B cell (primary cell): ENCODE measurements at regions not wholly inside any gene's neighbourhood (a gene's known extent, or its start where the extent isn't known, plus 50 kb on each side); places are given as distances from the start of the nearest gene placed in this dataset.

Experiments
- ATAC-seq: fragments of 200-7000 bp; cut with Tn5 transposase; one replicate; pipeline ENCODE4 v1.10.0; 2021; ENCODE audit warnings: low read depth, mild to moderate bottlenecking, moderate number of reproducible peaks, moderate library complexity
- CTCF ChIA-PET: fragments of 350-600 bp; sonication (Branson Sonifier 250); formaldehyde crosslinking; loops from one replicate; lab custom pipeline; 2021; ENCODE audit warnings: antibody characterized with exemption, inconsistent platforms; lab: Charles Lee
- POLR2A ChIA-PET: fragments of 350-600 bp; sonication (Branson Sonifier 250); formaldehyde crosslinking; loops from one replicate; lab custom pipeline; 2021; ENCODE audit warnings: antibody characterized with exemption; lab: Charles Lee
- DNase-seq: peaks from one replicate; pipeline ENCODE4 v3.0.0; 2013
- H2AFZ ChIP-seq: 2 replicates; pipeline ENCODE4 v1.6.1; 2012; ENCODE audit warnings: mild to moderate bottlenecking, low read depth, low read length; ENCODE audit not compliant: insufficient read depth, poor library complexity, severe bottlenecking
- H3K27ac ChIP-seq, 2 donors: 1 replicate in 1 of 2; 2 replicates in 1 of 2; pipeline ENCODE4 v1.5.1; 2012 to 2013; ENCODE audit warnings: low read length in 2 of 2, mild to moderate bottlenecking in 2 of 2, moderate library complexity in 1 of 2
- H3K27me3 ChIP-seq, 4 experiments: fragments of 200-600 bp in 1 of 4; sonication (generic) in 1 of 4; replicated peaks in 1 of 4; 1 replicate in 2 of 4; 2 replicates in 2 of 4; pipeline versions ENCODE4 v1.6.1 to v1.7.0; 2013 to 2016; ENCODE audit warnings: low read length in 3 of 4, mild to moderate bottlenecking in 2 of 4, mixed read lengths in 1 of 4, moderate library complexity in 1 of 4; ENCODE audit not compliant: insufficient read depth in 4 of 4, control insufficient read depth in 3 of 4; ENCODE audit errors: control extremely low read depth in 1 of 4
- H3K36me3 ChIP-seq, 2 experiments: replicated peaks in 1 of 2; 1 replicate in 1 of 2; 2 replicates in 1 of 2; pipeline versions ENCODE4 v1.6.1 to v1.7.1; 2013; ENCODE audit warnings: low read length in 1 of 2; ENCODE audit not compliant: insufficient read depth in 2 of 2, control insufficient read depth in 1 of 2; ENCODE audit errors: control extremely low read depth in 1 of 2, extremely low read depth in 1 of 2
- H3K4me1 ChIP-seq, 2 donors: fragments of 200-600 bp in 1 of 2; sonication (generic) in 1 of 2; 1 replicate in 1 of 2; 2 replicates in 1 of 2; pipeline versions ENCODE4 v1.5.1 to v1.6.1; 2013 to 2017; ENCODE audit warnings: low read length in 2 of 2; ENCODE audit not compliant: control insufficient read depth in 2 of 2, insufficient read depth in 2 of 2
- H3K4me2 ChIP-seq: replicated peaks from 2 replicates; pipeline ENCODE3; 2012; ENCODE audit warnings: mild to moderate bottlenecking, low read depth, low read length; ENCODE audit not compliant: poor library complexity, severe bottlenecking
- H3K4me3 ChIP-seq, 5 experiments: fragments of 200-600 bp in 1 of 5; sonication (generic) in 1 of 5; 1 replicate in 3 of 5; 2 replicates in 2 of 5; pipeline versions ENCODE4 v1.5.1 to v1.7.0; 2011 to 2016; ENCODE audit warnings: low read length in 4 of 5, mild to moderate bottlenecking in 4 of 5, low read depth in 2 of 5, control low read depth in 1 of 5, moderate library complexity in 1 of 5; ENCODE audit not compliant: insufficient read depth in 1 of 5; ENCODE audit errors: control extremely low read depth in 1 of 5, extremely low read depth in 1 of 5
- H3K79me2 ChIP-seq: fragments of 200-600 bp; sonication (generic); one replicate; pipeline ENCODE4 v1.6.0; 2016; ENCODE audit warnings: low read length; ENCODE audit not compliant: control insufficient read depth, insufficient read depth
- H3K9ac ChIP-seq: fragments of 200-600 bp; sonication (generic); 2 replicates; pipeline ENCODE4 v1.6.1; 2017; ENCODE audit warnings: mild to moderate bottlenecking, low read length, moderate library complexity
- H3K9me3 ChIP-seq, 3 donors: one replicate each; pipeline versions ENCODE4 v1.6.1 to v1.7.1; 2013; ENCODE audit warnings: low read length in 2 of 3; ENCODE audit not compliant: control insufficient read depth in 2 of 3, insufficient read depth in 1 of 3; ENCODE audit errors: control extremely low read depth in 1 of 3
- H4K20me1 ChIP-seq: 2 replicates; pipeline ENCODE4 v1.6.0; 2012; ENCODE audit warnings: mild to moderate bottlenecking, low read length; ENCODE audit not compliant: insufficient read depth, control insufficient read depth, poor library complexity, severe bottlenecking
- H3K27ac Mint-ChIP-seq: one replicate; pipeline ENCODE4 v1.8.0; 2021; ENCODE audit warnings: mixed read lengths
- H3K27me3 Mint-ChIP-seq: one replicate; pipeline ENCODE4 v1.8.0; 2021; ENCODE audit warnings: mixed read lengths
- H3K4me1 Mint-ChIP-seq: one replicate; pipeline ENCODE4 v1.8.0; 2021; ENCODE audit warnings: mixed read lengths
- H3K4me3 Mint-ChIP-seq: one replicate; pipeline ENCODE4 v1.8.0; 2021; ENCODE audit warnings: mixed read lengths
- H3K9me3 Mint-ChIP-seq: one replicate; pipeline ENCODE4 v1.8.0; 2022; ENCODE audit warnings: mixed read lengths; ENCODE audit not compliant: insufficient read depth
- EZH2 ChIP-seq: IDR thresholded peaks from 2 replicates; pipeline ENCODE4 v1.6.1; 2012; ENCODE audit warnings: borderline replicate concordance, low read depth, mild to moderate bottlenecking, moderate library complexity, low read length; ENCODE audit not compliant: insufficient read depth, poor library complexity, severe bottlenecking
- WGBS: methylation state at CpG from one replicate; pipeline ENCODE4 v1.1.5; 2013; ENCODE audit warnings: missing lambda C conversion rate; ENCODE audit not compliant: insufficient coverage; 5-methylcytosine and 5-hydroxymethylcytosine counted together
- intact Hi-C: fragments of 100-400 bp; cut with micrococcal nuclease; formaldehyde crosslinking; loops from one replicate; pipeline ENCODE4 v1.10.0; 2022
- TF ChIP-seq, protein P1 (sequence below): fragments of 200-600 bp; IDR thresholded peaks from one replicate; pipeline ENCODE4 v1.8.0; 2022; ENCODE audit warnings: antibody characterized with exemption, mild to moderate bottlenecking

DNA sequence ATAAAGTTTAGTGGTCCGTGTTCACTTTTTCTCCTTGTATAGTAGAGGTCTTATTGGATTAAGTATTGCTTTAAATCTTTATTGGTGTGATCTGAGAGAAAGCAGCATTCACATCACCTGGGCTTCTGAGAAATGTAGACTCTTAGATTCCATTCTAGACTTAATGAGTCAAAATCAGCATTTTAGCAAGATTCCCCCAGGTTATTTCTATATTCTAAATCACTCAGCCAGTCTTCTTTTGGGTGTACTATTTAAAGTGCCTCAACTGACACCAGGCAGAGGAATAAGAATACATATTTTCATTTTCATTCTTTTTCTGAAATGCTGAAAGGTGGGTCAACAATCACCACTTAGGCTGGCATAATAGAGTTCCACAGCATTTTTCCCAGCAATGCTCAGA is 481.7 kb downstream of the TUSC7 start:
- Histone ChIP-seq H3K9me3 (no peaks in the 10 kb centered on the region), H3K79me2 (no peaks in the 10 kb centered on the region), H3K36me3 (no peaks in the 10 kb centered on the region), H3K4me2 (no peak overlapping the region), H4K20me1 (no peaks in the 10 kb centered on the region), H3K27me3 (no peaks in the 10 kb centered on the region), H3K4me1 (no peaks in the 10 kb centered on the region), H2AFZ (no peak overlapping the region), H3K27ac (no peak overlapping the region), H3K4me3 (no peak overlapping the region), H3K9ac (no peak overlapping the region)
- intact Hi-C loops: no loop called here
- ChIA-PET POLR2A (no interaction called here), CTCF (no interaction called here)
- H3K27ac Mint-ChIP-seq: no peak overlapping the region
- no peaks in the 10 kb centered on the region for H3K4me1 Mint-ChIP-seq
- no peaks in the 10 kb centered on the region for H3K27me3 Mint-ChIP-seq
- H3K9me3 Mint-ChIP-seq: no peaks in the 10 kb centered on the region
- WGBS: no CpG with 5 or more reads among the region's 1 CpG
- no peak for ATAC-seq
- TF ChIP-seq, protein P1, sequence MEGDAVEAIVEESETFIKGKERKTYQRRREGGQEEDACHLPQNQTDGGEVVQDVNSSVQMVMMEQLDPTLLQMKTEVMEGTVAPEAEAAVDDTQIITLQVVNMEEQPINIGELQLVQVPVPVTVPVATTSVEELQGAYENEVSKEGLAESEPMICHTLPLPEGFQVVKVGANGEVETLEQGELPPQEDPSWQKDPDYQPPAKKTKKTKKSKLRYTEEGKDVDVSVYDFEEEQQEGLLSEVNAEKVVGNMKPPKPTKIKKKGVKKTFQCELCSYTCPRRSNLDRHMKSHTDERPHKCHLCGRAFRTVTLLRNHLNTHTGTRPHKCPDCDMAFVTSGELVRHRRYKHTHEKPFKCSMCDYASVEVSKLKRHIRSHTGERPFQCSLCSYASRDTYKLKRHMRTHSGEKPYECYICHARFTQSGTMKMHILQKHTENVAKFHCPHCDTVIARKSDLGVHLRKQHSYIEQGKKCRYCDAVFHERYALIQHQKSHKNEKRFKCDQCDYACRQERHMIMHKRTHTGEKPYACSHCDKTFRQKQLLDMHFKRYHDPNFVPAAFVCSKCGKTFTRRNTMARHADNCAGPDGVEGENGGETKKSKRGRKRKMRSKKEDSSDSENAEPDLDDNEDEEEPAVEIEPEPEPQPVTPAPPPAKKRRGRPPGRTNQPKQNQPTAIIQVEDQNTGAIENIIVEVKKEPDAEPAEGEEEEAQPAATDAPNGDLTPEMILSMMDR: no peak
- TF ChIP-seq EZH2: no peak
- no peak overlapping the region for H3K4me3 Mint-ChIP-seq
- DNase-seq: no peak

DNA sequence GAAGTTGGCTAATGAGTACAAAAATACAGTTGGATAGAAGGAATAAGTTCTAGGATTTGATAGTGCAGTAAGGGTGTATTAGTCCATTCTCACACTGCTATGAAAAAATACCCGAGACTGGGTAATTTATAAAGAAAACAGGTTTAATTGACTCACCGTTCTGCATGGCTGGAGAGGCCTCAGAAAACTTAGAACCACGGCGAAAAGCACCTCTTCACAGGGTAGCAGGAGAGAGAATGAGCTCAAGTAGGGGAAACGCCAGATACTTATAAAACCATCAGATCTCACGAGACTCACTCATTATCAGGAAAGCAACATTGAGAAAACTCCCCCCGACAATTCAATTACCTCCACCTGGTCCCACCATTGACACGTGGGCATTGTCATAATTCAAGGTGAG is 483.3 kb downstream of the TUSC7 start:
- no peak overlapping the region for H2AFZ ChIP-seq
- no peaks in the 10 kb centered on the region for H3K4me1 ChIP-seq
- H3K79me2 ChIP-seq: no peaks in the 10 kb centered on the region
- ChIA-PET POLR2A (no interaction called here), CTCF (no interaction called here)
- ATAC-seq (no peak), DNase-seq (no peak)
- no peaks in the 10 kb centered on the region for H3K9me3 Mint-ChIP-seq
- no peaks in the 10 kb centered on the region for H3K36me3 ChIP-seq
- no peak overlapping the region for H3K4me3 Mint-ChIP-seq
- no peaks in the 10 kb centered on the region for H4K20me1 ChIP-seq
- H3K4me3 ChIP-seq: no peak overlapping the region
- H3K27ac Mint-ChIP-seq: no peak overlapping the region
- no peaks in the 10 kb centered on the region for H3K27me3 Mint-ChIP-seq
- H3K27me3 ChIP-seq: no peaks in the 10 kb centered on the region
- intact Hi-C loops: no loop called here
- no peaks in the 10 kb centered on the region for H3K9me3 ChIP-seq
- H3K4me1 Mint-ChIP-seq: no peaks in the 10 kb centered on the region
- TF ChIP-seq, protein P1: no peak
- no peak for TF ChIP-seq EZH2
- no peak overlapping the region for H3K27ac ChIP-seq
- no peak overlapping the region for H3K9ac ChIP-seq
- no CpG with 5 or more reads among the region's 8 CpGs for WGBS
- no peak overlapping the region for H3K4me2 ChIP-seq
